ENCODE measurements at regions not wholly inside any gene's neighbourhood (a gene's known extent, or its start where the extent isn't known, plus 50 kb on each side); places are given as distances from the start of the nearest gene placed in this dataset.
A peak's percentile ranks its signal among the peaks of the same experiment; 100 is the strongest.
"Not testable (repeated sequence)": the region's sequence is repeated elsewhere in the genome, so short reads cannot be mapped to it uniquely, and the experiment has no call there.

DNA sequence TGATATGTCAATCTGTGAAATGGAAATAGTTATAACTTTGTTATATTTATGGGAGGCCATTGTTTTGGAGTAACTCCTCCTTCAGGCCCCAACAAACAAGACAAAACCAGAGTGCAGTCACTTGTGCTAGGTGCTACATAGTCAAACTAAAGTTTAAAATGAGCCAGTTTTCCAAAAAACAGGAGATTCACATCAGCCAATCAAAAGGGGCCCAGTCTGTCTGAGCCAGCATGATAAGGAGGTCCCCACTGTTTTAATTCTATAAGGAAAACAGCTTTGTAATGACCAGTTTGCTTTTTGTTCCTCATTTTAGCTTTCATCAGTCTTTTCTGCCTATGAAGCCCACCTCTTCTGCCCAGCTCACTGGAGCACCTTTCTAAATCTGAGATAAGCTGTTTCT is 94.7 kb upstream of the SLC7A14 start:
- Histone ChIP-seq H3K36me3 (no peaks in the 10 kb centered on the region), H3K27me3 (no peaks in the 10 kb centered on the region), H3K4me3 (no peak overlapping the region), H3K4me1 (ENCODE audit: low read depth) (no peaks in the 10 kb centered on the region), H3K9me3 (ENCODE audit: low read depth) (no peaks in the 10 kb centered on the region), H3K27ac (no peak overlapping the region)
- DNase-seq (ENCODE audit: low read depth in 1 of 2, low spot score in 1 of 2): no peak
- no peak for TF ChIP-seq CTCF (IDR thresholded peaks at IDR 0.05; ENCODE audit: low read depth, low read length)

- no peak for DNase-seq (ENCODE audit: low read depth in 1 of 2, low spot score in 1 of 2)
- Histone ChIP-seq H3K27ac (no peak overlapping the region), H3K27me3 (no peaks in the 10 kb centered on the region), H3K4me1 (ENCODE audit: low read depth) (no peaks in the 10 kb centered on the region), H3K36me3 (no peaks in the 10 kb centered on the region), H3K9me3 (ENCODE audit: low read depth) (no peaks in the 10 kb centered on the region), H3K4me3 (no peak overlapping the region)
- no peak for TF ChIP-seq CTCF (IDR thresholded peaks at IDR 0.05; ENCODE audit: low read depth, low read length)
These were observed 93.3 kb upstream of the SLC7A14 start for GRCh38 chr3:170679190-170679589.

DNA sequence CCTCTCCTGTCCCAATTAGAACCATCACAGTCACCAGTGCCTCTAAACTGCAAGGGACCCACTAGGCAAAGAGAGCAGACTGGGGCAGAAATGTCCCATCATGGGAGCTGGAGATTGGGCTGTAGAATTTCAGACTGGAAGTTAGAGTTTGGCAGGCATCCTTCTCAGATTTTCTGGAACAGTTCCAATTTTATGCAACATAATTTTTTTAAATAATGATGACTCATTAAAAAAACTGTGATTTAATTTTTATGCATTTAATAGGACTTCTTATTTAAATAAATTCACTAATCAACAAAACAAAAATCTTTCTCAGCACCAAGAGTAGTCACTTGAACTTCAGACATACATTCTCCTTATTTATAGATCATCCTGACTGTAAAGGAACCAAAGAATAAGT is 84.6 kb upstream of the SLC7A14 start:
- no peak overlapping the region for H3K4me3 ChIP-seq

DNA sequence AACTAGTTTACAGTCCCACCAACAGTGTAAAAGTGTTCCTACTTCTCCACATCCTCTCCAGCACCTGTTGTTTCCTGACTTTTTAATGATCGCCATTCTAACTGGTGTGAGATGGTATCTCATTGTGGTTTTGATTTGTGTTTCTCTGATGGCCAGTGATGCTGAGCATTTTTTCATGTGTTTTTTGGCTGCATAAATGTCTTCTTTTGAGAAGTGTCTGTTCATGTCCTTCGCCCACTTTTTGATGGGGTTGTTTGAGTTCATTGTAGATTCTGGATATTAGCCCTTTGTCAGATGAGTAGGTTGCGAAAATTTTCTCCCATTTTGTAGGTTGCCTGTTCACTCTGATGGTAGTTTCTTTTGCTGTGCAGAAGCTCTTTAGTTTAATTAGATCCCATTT is 77.1 kb upstream of the SLC7A14 start:
- H3K9me3 ChIP-seq (ENCODE audit: low read depth); DNase-seq (ENCODE audit: low read depth in 1 of 2, low spot score in 1 of 2); H3K4me1 ChIP-seq (ENCODE audit: low read depth); H3K27ac ChIP-seq; H3K36me3 ChIP-seq; H3K4me3 ChIP-seq; H3K27me3 ChIP-seq: not testable (repeated sequence)

More for the DNA sequence above, 84.6 kb upstream of the SLC7A14 start:
- H3K27me3 ChIP-seq: no peaks in the 10 kb centered on the region
- H3K4me1 ChIP-seq (ENCODE audit: low read depth): no peaks in the 10 kb centered on the region
- no peak for TF ChIP-seq CTCF (IDR thresholded peaks at IDR 0.05; ENCODE audit: low read depth, low read length)
- H3K36me3 ChIP-seq: no peaks in the 10 kb centered on the region
- no peaks in the 10 kb centered on the region for H3K9me3 ChIP-seq (ENCODE audit: low read depth)
- no peak overlapping the region for H3K27ac ChIP-seq
- peak in 1 of 2 donors; percentile 20 for DNase-seq (ENCODE audit: low read depth in 1 of 2, low spot score in 1 of 2)

- Histone ChIP-seq H3K4me3 (no peak overlapping the region), H3K27ac (no peak overlapping the region), H3K27me3 (no peaks in the 10 kb centered on the region), H3K9me3 (ENCODE audit: low read depth) (no peaks in the 10 kb centered on the region), H3K4me1 (ENCODE audit: low read depth) (no peaks in the 10 kb centered on the region), H3K36me3 (no peaks in the 10 kb centered on the region)
- no peak for DNase-seq (ENCODE audit: low read depth in 1 of 2, low spot score in 1 of 2)
- TF ChIP-seq CTCF (IDR thresholded peaks at IDR 0.05; ENCODE audit: low read depth, low read length): no peak
These were observed 74.3 kb upstream of the SLC7A14 start for GRCh38 chr3:170660139-170660538.

DNA sequence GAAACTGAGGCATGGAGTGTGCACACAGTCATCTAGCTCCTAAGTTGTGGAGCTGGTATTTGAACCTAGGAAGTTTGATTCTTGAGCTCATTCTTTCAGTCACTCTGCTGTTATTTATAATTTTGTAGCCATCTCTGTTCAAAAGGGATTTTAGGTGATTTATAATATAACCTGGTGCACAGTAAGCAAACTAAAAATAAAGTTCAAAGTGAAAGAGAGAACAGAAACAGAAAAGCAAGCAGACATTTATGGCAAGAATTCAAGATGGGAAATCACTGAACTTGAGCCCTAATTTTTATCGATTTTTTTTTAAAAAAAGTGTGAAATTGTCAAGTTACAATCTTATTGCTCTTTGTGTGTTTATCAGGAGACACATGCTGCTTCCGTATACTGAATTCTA is 71.4 kb upstream of the SLC7A14 start:
- no peak for TF ChIP-seq CTCF (IDR thresholded peaks at IDR 0.05; ENCODE audit: low read depth, low read length)
- Histone ChIP-seq H3K4me3 (no peak overlapping the region), H3K27ac (no peak overlapping the region), H3K4me1 (ENCODE audit: low read depth) (no peaks in the 10 kb centered on the region), H3K36me3 (no peaks in the 10 kb centered on the region), H3K27me3 (no peaks in the 10 kb centered on the region), H3K9me3 (ENCODE audit: low read depth) (no peaks in the 10 kb centered on the region)
- DNase-seq (ENCODE audit: low read depth in 1 of 2, low spot score in 1 of 2): no peak

Data from cardiac muscle cell (in vitro differentiated cells and primary cell).